SK-N-SH treated with all-trans-retinoic acid at 6 μM for 48 hours (cell line): ENCODE measurements at regions not wholly inside any gene's neighbourhood (a gene's known extent, or its start where the extent isn't known, plus 50 kb on each side); places are given as distances from the start of the nearest gene placed in this dataset.

Experiments used
- ATAC-seq: fragments of 200-7000 bp; cut with Tn5 transposase; 3 replicates; pipeline ENCODE4 v1.9.1; 2020; ENCODE audit warnings: mild to moderate bottlenecking, moderate library complexity
- ARNTL ChIP-seq: fragments of 450-650 bp; formaldehyde crosslinking; IDR thresholded peaks from 2 replicates; pipeline ENCODE4 v1.5.0; 2020; ENCODE audit warnings: low read depth, mild to moderate bottlenecking, moderate library complexity, borderline replicate concordance
- BACH2 ChIP-seq: fragments of 250-450 bp; sonication (Bioruptor Pico); IDR thresholded peaks from 2 replicates; pipeline ENCODE4 v1.9.0; 2021; ENCODE audit warnings: mild to moderate bottlenecking, borderline replicate concordance
- CREB5 ChIP-seq: fragments of 250-450 bp; sonication (Bioruptor Pico); IDR thresholded peaks from 2 replicates; pipeline ENCODE4 v1.5.1; 2020; ENCODE audit warnings: low read depth, mild to moderate bottlenecking, moderate library complexity
- CSDC2 ChIP-seq: fragments of 250-450 bp; sonication (Bioruptor Pico); IDR thresholded peaks from 2 replicates; pipeline ENCODE4 v1.5.0; 2020; ENCODE audit warnings: mild to moderate bottlenecking, moderate library complexity
- CSRNP3 ChIP-seq: fragments of 250-450 bp; sonication (Bioruptor Pico); IDR thresholded peaks from 2 replicates; pipeline ENCODE4 v1.5.1; 2021; ENCODE audit warnings: mild to moderate bottlenecking, moderate library complexity
- ESRRG ChIP-seq: fragments of 250-450 bp; sonication (Bioruptor Pico); IDR thresholded peaks from 2 replicates; pipeline ENCODE4 v1.6.1; 2021; ENCODE audit warnings: mild to moderate bottlenecking
- GLIS3 ChIP-seq: fragments of 250-450 bp; sonication (Bioruptor Pico); IDR thresholded peaks from 2 replicates; pipeline ENCODE4 v1.5.0; 2020; ENCODE audit warnings: mild to moderate bottlenecking, moderate library complexity
- ISL1 ChIP-seq: fragments of 250-450 bp; sonication (Bioruptor Pico); IDR thresholded peaks from 2 replicates; pipeline ENCODE4 v2.1.2; 2022; ENCODE audit warnings: mild to moderate bottlenecking, moderate library complexity
- OSR1 ChIP-seq: fragments of 250-450 bp; sonication (Bioruptor Pico); IDR thresholded peaks from 2 replicates; pipeline ENCODE4 v1.8.0; 2022; ENCODE audit warnings: moderate library complexity, mild to moderate bottlenecking, inconsistent platforms
- PATZ1 ChIP-seq: fragments of 250-450 bp; sonication (Bioruptor Pico); IDR thresholded peaks from 2 replicates; pipeline ENCODE4 v1.8.0; 2020; ENCODE audit warnings: mild to moderate bottlenecking, moderate library complexity, borderline replicate concordance
- POU6F1 ChIP-seq: fragments of 250-450 bp; sonication (Bioruptor Pico); IDR thresholded peaks from 2 replicates; pipeline ENCODE4 v1.8.0; 2021; ENCODE audit warnings: low read depth, mild to moderate bottlenecking, moderate library complexity, borderline replicate concordance
- PPARA ChIP-seq: fragments of 250-450 bp; sonication (Bioruptor Pico); IDR thresholded peaks from 2 replicates; pipeline ENCODE4 v1.5.0; 2020; ENCODE audit warnings: mild to moderate bottlenecking, borderline replicate concordance
- RARB ChIP-seq: fragments of 250-450 bp; sonication (Bioruptor Pico); IDR thresholded peaks from 2 replicates; pipeline ENCODE4 v1.8.0; 2021; ENCODE audit warnings: mild to moderate bottlenecking, moderate library complexity
- SNAI2 ChIP-seq: fragments of 250-450 bp; sonication (Bioruptor Pico); IDR thresholded peaks from 2 replicates; pipeline ENCODE4 v1.5.0; 2020; ENCODE audit warnings: mild to moderate bottlenecking, moderate library complexity
- TCF4 ChIP-seq: fragments of 250-450 bp; sonication (Bioruptor Pico); IDR thresholded peaks from 2 replicates; pipeline ENCODE4 v1.8.0; 2021; ENCODE audit warnings: mild to moderate bottlenecking, moderate library complexity, borderline replicate concordance
- TOX ChIP-seq: fragments of 250-450 bp; sonication (Bioruptor Pico); IDR thresholded peaks from 2 replicates; pipeline ENCODE4 v1.8.0; 2021; ENCODE audit warnings: mild to moderate bottlenecking, moderate library complexity, borderline replicate concordance
- ZC3H10 ChIP-seq: fragments of 250-450 bp; sonication (Bioruptor Pico); IDR thresholded peaks from 2 replicates; pipeline ENCODE4 v1.5.1; 2021; ENCODE audit warnings: mild to moderate bottlenecking, moderate library complexity
- ZFP3 ChIP-seq: fragments of 250-450 bp; sonication (Bioruptor Pico); IDR thresholded peaks from 2 replicates; pipeline ENCODE4 v1.5.0; 2020; ENCODE audit warnings: mild to moderate bottlenecking, moderate library complexity
- ZFP30 ChIP-seq: fragments of 450-650 bp; formaldehyde crosslinking; IDR thresholded peaks from 2 replicates; pipeline ENCODE4 v1.5.0; 2022; ENCODE audit warnings: mild to moderate bottlenecking, moderate library complexity
- ZNF565 ChIP-seq: fragments of 450-650 bp; formaldehyde crosslinking; conservative IDR thresholded peaks from 2 replicates; pipeline ENCODE4 v1.5.0; 2020; ENCODE audit warnings: low read depth, mild to moderate bottlenecking, moderate library complexity
- ZNF70 ChIP-seq: fragments of 450-650 bp; formaldehyde crosslinking; IDR thresholded peaks from 2 replicates; pipeline ENCODE4 v1.5.0; 2020; ENCODE audit warnings: mild to moderate bottlenecking, moderate library complexity
- ZNF8 ChIP-seq: fragments of 450-650 bp; formaldehyde crosslinking; IDR thresholded peaks from 2 replicates; pipeline ENCODE4 v1.5.0; 2020; ENCODE audit warnings: mild to moderate bottlenecking, moderate library complexity
- TF ChIP-seq, protein P1 (sequence below): fragments of 250-450 bp; sonication (Bioruptor Pico); IDR thresholded peaks from 2 replicates; pipeline ENCODE4 v1.5.0; 2020; ENCODE audit warnings: mild to moderate bottlenecking, moderate library complexity

DNA sequence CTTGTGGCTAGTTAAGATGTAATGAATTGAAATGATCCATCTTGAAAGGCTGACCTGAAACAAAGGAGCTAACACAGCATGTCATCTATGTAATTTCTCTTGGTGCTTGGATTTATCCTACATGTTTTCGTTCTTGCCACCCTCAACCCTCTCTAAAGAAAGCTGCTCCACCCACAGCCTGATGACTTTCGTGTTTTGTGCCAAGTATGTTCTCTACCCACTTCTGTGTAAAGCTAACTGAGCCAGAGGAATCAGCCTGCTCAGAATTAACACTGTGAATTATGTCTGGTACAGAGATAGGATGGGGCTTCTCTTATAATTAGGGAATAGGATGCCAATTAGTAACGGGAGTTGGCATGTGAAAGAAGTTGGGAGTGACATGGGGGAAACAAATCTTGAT lies 67.9 kb upstream of the MLIP start:
- TF ChIP-seq POU6F1 (CRISPR knock-in tag) (no peak), ESRRG (CRISPR knock-in tag) (no peak), CREB5 (CRISPR knock-in tag) (no peak), ZNF70 (CRISPR knock-in tag) (no peak), OSR1 (CRISPR knock-in tag) (no peak), ZFP3 (CRISPR knock-in tag) (no peak), ZNF8 (CRISPR knock-in tag) (no peak), PATZ1 (no peak), TOX (CRISPR knock-in tag) (no peak), ZFP30 (no peak), CSDC2 (no peak), ZNF565 (CRISPR knock-in tag) (no peak), BACH2 (CRISPR knock-in tag) (no peak), ZC3H10 (no peak), RARB (CRISPR knock-in tag) (no peak), PPARA (CRISPR knock-in tag) (no peak)
- TF ChIP-seq, protein P1, sequence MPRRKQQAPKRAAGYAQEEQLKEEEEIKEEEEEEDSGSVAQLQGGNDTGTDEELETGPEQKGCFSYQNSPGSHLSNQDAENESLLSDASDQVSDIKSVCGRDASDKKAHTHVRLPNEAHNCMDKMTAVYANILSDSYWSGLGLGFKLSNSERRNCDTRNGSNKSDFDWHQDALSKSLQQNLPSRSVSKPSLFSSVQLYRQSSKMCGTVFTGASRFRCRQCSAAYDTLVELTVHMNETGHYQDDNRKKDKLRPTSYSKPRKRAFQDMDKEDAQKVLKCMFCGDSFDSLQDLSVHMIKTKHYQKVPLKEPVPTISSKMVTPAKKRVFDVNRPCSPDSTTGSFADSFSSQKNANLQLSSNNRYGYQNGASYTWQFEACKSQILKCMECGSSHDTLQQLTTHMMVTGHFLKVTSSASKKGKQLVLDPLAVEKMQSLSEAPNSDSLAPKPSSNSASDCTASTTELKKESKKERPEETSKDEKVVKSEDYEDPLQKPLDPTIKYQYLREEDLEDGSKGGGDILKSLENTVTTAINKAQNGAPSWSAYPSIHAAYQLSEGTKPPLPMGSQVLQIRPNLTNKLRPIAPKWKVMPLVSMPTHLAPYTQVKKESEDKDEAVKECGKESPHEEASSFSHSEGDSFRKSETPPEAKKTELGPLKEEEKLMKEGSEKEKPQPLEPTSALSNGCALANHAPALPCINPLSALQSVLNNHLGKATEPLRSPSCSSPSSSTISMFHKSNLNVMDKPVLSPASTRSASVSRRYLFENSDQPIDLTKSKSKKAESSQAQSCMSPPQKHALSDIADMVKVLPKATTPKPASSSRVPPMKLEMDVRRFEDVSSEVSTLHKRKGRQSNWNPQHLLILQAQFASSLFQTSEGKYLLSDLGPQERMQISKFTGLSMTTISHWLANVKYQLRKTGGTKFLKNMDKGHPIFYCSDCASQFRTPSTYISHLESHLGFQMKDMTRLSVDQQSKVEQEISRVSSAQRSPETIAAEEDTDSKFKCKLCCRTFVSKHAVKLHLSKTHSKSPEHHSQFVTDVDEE (CRISPR knock-in tag) = no peak
- no peak for ATAC-seq

- ATAC-seq = no peak
Observed at GRCh38 chr6:54044059-54044458, 67.2 kb upstream of the MLIP start.

More at GRCh38 chr6:54044059-54044458, 67.2 kb upstream of the MLIP start:
- TF ChIP-seq BACH2 (CRISPR knock-in tag) = no peak
- TF ChIP-seq ESRRG (CRISPR knock-in tag) = no peak
- TF ChIP-seq GLIS3 = no peak
- TF ChIP-seq ISL1 = no peak
- no peak for TF ChIP-seq RARB (CRISPR knock-in tag)
- TF ChIP-seq CSDC2 = no peak
- TF ChIP-seq ZFP3 (CRISPR knock-in tag) = no peak
- no peak for TF ChIP-seq ZFP30
- TF ChIP-seq ZNF70 (CRISPR knock-in tag) = no peak
- no peak for TF ChIP-seq TCF4 (CRISPR knock-in tag)
- TF ChIP-seq ZNF8 (CRISPR knock-in tag) = no peak
- TF ChIP-seq OSR1 (CRISPR knock-in tag) = no peak
- TF ChIP-seq CREB5 (CRISPR knock-in tag) = no peak
- TF ChIP-seq TOX (CRISPR knock-in tag) = no peak
- TF ChIP-seq SNAI2 (CRISPR knock-in tag) = no peak
- no peak for TF ChIP-seq PPARA (CRISPR knock-in tag)
- no peak for TF ChIP-seq POU6F1 (CRISPR knock-in tag)
- no peak for TF ChIP-seq ARNTL (CRISPR knock-in tag)
- TF ChIP-seq CSRNP3 (CRISPR knock-in tag) = no peak
- TF ChIP-seq, all 23 proteins: peak for 0
